Choroid plexus epithelial cell (primary cell): ENCODE measurements at regions not wholly inside any gene's neighbourhood (a gene's known extent, or its start where the extent isn't known, plus 50 kb on each side); places are given as distances from the start of the nearest gene placed in this dataset.
A peak's percentile ranks its signal among the peaks of the same experiment; 100 is the strongest.

Source experiments
- DNase-seq: peaks from one replicate; pipeline ENCODE4 v3.0.0-alpha.2; 2010; ENCODE audit warnings: low read depth
- H3K4me3 ChIP-seq: 2 replicates; pipeline ENCODE4 v1.5.1; 2011; ENCODE audit warnings: low read depth, mild to moderate bottlenecking, control low read depth, low read length, moderate library complexity
- TF ChIP-seq, protein P1 (sequence below): conservative IDR thresholded peaks from 2 replicates; pipeline ENCODE4 v1.5.1; 2011; ENCODE audit warnings: low read depth, mild to moderate bottlenecking, control low read depth, inconsistent platforms, low read length, moderate library complexity

GRCh38 chr18:67428158-67428557, 88.4 kb downstream of the DSEL start:
- DNase-seq = peak; percentile 30
- no peak overlapping the region for H3K4me3 ChIP-seq
- TF ChIP-seq, protein P1, sequence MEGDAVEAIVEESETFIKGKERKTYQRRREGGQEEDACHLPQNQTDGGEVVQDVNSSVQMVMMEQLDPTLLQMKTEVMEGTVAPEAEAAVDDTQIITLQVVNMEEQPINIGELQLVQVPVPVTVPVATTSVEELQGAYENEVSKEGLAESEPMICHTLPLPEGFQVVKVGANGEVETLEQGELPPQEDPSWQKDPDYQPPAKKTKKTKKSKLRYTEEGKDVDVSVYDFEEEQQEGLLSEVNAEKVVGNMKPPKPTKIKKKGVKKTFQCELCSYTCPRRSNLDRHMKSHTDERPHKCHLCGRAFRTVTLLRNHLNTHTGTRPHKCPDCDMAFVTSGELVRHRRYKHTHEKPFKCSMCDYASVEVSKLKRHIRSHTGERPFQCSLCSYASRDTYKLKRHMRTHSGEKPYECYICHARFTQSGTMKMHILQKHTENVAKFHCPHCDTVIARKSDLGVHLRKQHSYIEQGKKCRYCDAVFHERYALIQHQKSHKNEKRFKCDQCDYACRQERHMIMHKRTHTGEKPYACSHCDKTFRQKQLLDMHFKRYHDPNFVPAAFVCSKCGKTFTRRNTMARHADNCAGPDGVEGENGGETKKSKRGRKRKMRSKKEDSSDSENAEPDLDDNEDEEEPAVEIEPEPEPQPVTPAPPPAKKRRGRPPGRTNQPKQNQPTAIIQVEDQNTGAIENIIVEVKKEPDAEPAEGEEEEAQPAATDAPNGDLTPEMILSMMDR = no peak

DNA sequence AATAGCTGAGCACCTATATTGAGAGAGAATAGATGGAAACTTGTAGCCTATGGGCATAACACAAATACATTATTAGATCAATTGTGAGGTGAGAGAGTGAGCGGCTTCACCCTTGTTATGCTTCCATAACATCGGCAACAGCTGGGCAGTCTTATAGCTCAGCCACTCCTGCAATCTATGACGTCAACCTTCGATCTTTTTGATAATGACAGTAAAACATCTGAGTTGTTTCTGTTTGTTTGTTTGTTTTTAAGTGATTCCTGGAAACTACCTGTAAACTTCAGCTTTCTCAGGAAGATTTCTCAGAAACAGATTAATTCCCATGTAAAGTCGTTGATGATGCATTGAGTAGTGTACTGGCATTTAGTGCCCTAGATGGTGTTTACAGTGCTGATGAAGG, 90.0 kb downstream of the DSEL start:
- TF ChIP-seq, protein P1 = no peak
- no peak overlapping the region for H3K4me3 ChIP-seq
- no peak for DNase-seq

GRCh38 chr18:67425672-67426071, 90.8 kb downstream of the DSEL start:
- DNase-seq = peak; percentile 89
- TF ChIP-seq, protein P1 = no peak

GRCh38 chr18:67421651-67422050, 94.9 kb downstream of the DSEL start:
- H3K4me3 ChIP-seq = no peak overlapping the region
- TF ChIP-seq, protein P1 = no peak
- DNase-seq = peak; percentile 54

More at GRCh38 chr18:67425672-67426071, 90.8 kb downstream of the DSEL start:
- H3K4me3 ChIP-seq = no peak overlapping the region

- TF ChIP-seq, protein P1 = no peak
- DNase-seq = peak; percentile 78
- H3K4me3 ChIP-seq = peak overlapping the region; percentile 19
Measured at GRCh38 chr18:67417864-67418523, 98.5 kb downstream of the DSEL start.

DNA sequence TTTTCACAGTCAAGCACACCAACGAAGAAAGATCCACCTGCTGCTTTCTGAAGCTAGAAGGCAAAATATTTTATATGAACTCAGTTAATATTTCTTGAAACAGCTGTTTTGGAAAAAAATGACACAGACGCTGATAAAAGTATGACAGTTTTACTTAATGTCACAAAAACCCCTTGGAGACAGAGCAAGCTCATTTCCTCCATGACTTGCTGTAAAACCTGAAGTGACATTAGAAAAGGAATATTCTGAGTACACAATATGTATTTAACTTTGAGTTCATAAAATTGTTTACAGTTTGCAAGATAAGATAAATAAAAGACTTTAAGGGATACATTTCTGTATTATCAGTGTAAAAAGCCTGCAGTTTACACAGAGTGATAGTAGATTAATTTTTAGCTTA, 105.4 kb downstream of the DSEL start:
- DNase-seq = no peak

More for the DNA sequence above, 105.4 kb downstream of the DSEL start:
- no peak overlapping the region for H3K4me3 ChIP-seq
- TF ChIP-seq, protein P1 = no peak
